Fibroblast of skin of left biceps (primary cell): ENCODE measurements at regions not wholly inside any gene's neighbourhood (a gene's known extent, or its start where the extent isn't known, plus 50 kb on each side); places are given as distances from the start of the nearest gene placed in this dataset.
"Not testable (repeated sequence)": the region's sequence is repeated elsewhere in the genome, so short reads cannot be mapped to it uniquely, and the experiment has no call there.

ENCODE experiments used
- DNase-seq, 2 experiments: peaks; one replicate each; pipeline ENCODE4 v3.0.0-alpha.2; 2013; ENCODE audit warnings: low read depth in 2 of 2

- DNase-seq: no peak
Observed at GRCh38 chrX:18003876-18004275, 142.8 kb upstream of the RAI2 start.

DNA sequence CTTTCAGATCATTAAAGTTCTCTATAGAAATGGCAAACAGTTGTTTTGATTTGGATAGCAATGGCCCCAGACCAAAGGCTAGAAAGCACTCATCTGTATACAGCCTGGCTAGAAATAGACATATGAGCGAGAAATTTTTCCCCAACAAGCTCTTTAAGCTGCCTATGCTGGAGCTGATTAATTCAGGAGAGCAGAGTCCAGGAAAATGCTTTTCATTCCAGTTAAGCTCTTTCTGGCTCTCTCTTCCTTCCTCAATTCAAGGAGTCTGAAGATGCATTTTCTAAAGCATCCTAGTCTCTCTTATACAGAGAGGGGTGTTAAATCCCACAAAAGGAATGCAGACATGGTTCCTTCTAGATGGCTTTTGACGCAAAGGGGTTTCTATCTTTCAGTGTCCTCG lies 141.7 kb upstream of the RAI2 start:
- DNase-seq: no peak

GRCh38 chrX:17994429-17994828 lies 133.3 kb upstream of the RAI2 start:
- no peak for DNase-seq

DNA sequence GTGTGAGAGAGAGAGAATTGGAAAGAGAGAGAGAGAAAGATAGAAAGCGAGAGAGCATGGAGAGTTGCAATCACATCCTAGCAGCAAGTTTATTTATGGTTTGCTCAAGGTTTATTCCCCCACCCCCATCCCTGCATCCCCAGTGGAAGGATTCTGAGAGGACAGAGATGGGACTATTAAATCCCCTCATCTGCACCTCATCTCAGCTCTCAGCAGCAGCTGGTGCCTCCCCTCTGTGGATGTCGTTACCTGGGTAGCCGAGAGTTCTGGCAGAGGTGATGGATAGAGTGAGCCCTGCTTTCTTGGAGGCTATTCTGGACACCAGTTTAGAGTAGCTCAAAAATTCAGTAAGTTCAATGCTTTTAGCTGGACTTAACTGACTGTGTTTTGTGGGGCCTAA lies 132.0 kb upstream of the RAI2 start:
- no peak for DNase-seq

- DNase-seq: no peak
Observed at GRCh38 chrX:17990532-17990931, 129.4 kb upstream of the RAI2 start.

GRCh38 chrX:17987783-17988182 lies 126.7 kb upstream of the RAI2 start:
- no peak for DNase-seq

GRCh38 chrX:17986977-17987376 lies 125.9 kb upstream of the RAI2 start:
- no peak for DNase-seq

- no peak for DNase-seq
Observed at GRCh38 chrX:17986440-17986839, 125.3 kb upstream of the RAI2 start.

DNA sequence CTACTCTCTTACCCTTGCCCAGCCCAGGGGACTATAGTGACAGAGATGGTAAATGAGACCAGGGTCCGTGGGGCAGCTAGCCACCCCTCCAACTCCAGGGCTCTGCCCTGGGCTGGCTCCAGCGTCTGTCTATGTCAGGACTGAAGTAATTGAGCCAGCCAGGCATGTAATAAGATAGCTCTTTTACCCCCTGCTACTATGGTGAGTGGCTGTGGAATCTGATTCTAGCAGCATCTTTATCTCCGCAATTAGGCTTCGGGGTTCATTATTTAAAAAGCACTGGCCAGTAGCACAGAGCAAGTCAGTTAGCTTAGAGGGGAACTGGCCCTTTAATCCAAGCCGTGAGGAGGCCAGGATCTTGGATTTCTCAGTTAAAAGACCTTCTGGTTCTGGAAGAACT lies 123.3 kb upstream of the RAI2 start:
- DNase-seq: no peak

GRCh38 chrX:17983389-17983788 lies 122.3 kb upstream of the RAI2 start:
- no peak for DNase-seq

- no peak for DNase-seq
Observed at GRCh38 chrX:17977696-17978095, 116.6 kb upstream of the RAI2 start.

DNA sequence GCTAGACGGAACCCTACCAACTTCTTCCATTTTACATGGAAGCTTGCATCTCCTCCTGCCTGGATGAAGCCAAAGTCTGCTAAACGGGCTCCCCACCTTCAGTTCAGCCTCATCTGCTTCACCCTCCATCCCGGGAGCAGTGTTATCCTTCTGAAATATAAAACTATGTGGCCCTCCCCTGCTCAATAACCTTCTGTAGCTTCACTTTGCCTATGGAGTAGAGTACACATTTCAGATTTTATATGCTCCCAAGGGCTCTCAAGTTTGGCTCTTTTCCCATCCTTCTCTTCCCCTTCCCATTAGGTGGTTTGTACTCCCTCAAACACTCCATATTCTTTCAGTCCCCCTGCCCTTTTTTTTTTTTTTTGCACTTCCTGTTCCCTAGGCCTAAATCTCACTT lies 115.9 kb upstream of the RAI2 start:
- DNase-seq: no peak

- DNase-seq: not testable (repeated sequence)
Observed at GRCh38 chrX:17975349-17975748, 114.3 kb upstream of the RAI2 start.

DNA sequence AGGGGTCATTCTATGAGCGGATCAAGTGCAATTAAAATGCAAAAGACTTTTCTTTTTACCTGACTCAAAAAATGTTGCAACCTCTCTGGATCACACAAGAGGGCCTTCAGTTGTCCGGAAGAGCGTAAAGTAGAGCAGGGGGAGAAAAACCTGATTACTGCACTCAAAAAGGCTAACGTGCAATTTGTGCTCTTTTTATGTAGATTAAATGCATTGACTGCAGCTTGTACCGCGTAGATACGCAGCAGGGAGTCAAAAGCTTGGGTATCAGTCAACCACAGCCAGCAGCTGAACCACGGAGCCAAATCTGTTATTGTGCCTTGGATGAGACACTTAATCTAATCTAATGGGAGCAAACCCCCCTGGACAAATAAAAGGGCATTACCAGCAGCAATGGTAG lies 107.3 kb upstream of the RAI2 start:
- DNase-seq: no peak

DNA sequence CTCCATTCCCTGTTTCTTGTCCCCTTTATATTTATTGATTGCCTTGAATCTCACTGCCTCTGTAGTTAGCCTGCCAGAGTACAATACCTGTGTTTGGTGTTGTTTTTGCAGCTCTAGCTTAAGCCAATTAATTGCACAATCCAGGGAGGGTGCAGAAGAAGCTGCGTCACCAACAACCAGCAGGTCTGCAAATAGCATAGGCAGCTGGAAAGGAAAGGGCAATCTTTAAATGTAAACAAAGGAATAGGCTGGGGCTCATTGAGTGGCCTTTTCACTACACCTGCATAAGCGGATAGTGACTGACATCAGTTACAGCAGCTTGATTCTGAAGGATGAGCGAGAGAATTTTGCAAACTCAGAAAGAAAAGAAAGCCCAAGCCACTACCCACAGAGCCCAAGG lies 106.8 kb upstream of the RAI2 start:
- DNase-seq: no peak

- no peak for DNase-seq
Observed at GRCh38 chrX:17964871-17965270, 103.8 kb upstream of the RAI2 start.

GRCh38 chrX:17960891-17961290 lies 99.8 kb upstream of the RAI2 start:
- DNase-seq: no peak

- no peak for DNase-seq
Observed at GRCh38 chrX:17944833-17945497, 83.9 kb upstream of the RAI2 start.

- not testable (repeated sequence) for DNase-seq
Observed at GRCh38 chrX:17941171-17941570, 80.1 kb upstream of the RAI2 start.

GRCh38 chrX:17939724-17940123 lies 78.6 kb upstream of the RAI2 start:
- DNase-seq: no peak

DNA sequence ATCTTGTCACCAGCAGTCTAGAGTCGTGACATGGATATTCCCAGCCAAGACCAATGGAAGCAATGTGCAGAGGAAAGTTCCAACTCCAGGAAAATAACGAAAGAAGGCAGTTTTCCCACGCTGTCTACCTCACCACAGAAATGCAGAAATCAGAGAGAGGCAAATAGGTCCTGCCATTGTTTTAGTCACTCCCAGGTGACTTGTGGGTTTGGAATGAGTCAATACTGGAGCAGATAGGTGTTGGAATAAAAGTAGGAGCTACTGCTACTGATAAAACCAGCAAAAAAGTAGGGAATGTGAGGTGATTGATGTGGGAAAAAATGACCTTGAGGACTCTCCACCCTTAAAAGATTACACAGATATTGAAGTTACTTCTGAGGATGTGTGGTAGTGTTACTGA lies 72.8 kb upstream of the RAI2 start:
- DNase-seq: no peak

DNA sequence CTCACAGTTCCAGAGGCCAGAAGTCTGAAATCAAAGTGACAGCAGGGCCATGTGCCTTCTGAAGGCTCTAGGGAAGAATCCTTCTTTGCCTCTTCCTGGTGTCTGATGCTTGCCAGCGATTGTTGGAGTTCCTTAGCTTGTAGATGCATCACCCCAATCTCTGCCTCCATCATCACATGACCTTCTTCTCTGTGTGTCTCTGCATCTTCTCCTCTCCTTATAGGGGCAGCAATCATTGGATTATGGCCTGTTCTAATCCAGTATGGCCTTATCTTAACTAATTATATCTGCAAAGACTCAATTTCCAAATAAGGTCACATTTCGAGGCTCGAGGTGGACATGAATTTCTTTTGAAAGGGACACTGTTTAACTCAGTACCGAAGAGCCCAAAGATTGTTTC lies 71.7 kb upstream of the RAI2 start:
- no peak for DNase-seq

GRCh38 chrX:17931855-17932254 lies 70.8 kb upstream of the RAI2 start:
- DNase-seq: no peak

DNA sequence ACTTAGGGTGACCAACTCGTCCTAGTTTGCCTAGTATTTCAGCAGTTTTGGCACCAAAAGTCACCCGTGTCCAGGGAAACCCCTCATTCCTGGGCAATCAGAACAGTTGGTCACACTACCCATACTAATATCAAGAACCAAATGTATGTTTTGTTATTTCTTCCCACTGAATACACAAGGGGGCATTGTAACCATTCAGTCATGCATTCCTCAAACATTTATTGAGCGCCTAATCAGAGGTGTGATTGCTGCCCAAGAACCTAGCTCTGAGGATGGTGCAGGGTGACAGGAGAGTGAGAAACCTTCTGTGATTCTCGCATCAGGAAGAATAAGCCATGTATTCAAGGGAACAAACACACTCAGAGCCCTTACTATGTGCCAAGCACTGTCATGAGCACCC lies 69.8 kb upstream of the RAI2 start:
- DNase-seq: no peak
